K562 (cell line): ENCODE measurements at regions not wholly inside any gene's neighbourhood (a gene's known extent, or its start where the extent isn't known, plus 50 kb on each side); places are given as distances from the start of the nearest gene placed in this dataset.

Experiments
- ARID3A ChIP-seq: IDR thresholded peaks from 2 replicates; pipeline ENCODE4 v1.6.1; 2012; ENCODE audit warnings: low read depth, low read length, improper control_type of control experiment, borderline replicate concordance
- ATF4 ChIP-seq: fragments of 450-650 bp; formaldehyde crosslinking; IDR thresholded peaks from 2 replicates; pipeline ENCODE4 v1.4.0; 2022; ENCODE audit warnings: mild to moderate bottlenecking, moderate library complexity
- CREB3 ChIP-seq: fragments of 450-650 bp; conservative IDR thresholded peaks from 2 replicates; pipeline ENCODE4 v1.6.1; 2016; ENCODE audit warnings: missing genetic modification characterization, low read depth, mild to moderate bottlenecking, missing compliant biosample characterization, moderate library complexity
- CSDE1 ChIP-seq, 2 experiments: fragments of 450-650 bp; IDR thresholded peaks; 2 replicates each; pipeline ENCODE4 v1.6.1; 2016; ENCODE audit warnings: mild to moderate bottlenecking in 1 of 2
- ESRRA ChIP-seq: fragments of 450-650 bp; IDR thresholded peaks from 2 replicates; pipeline ENCODE4 v1.6.1; 2014; ENCODE audit warnings: low read depth, mild to moderate bottlenecking, moderate library complexity, borderline replicate concordance
- GATAD2A ChIP-seq: fragments of 450-650 bp; IDR thresholded peaks from 2 replicates; pipeline ENCODE4 v1.6.1; 2017
- MTA2 ChIP-seq: fragments of 450-650 bp; IDR thresholded peaks from 2 replicates; pipeline ENCODE4 v1.6.1; 2016; ENCODE audit warnings: low read depth
- NCOA1 ChIP-seq: fragments of 450-650 bp; IDR thresholded peaks from 2 replicates; pipeline ENCODE4 v1.6.1; 2016; ENCODE audit warnings: low read depth
- NEUROD1 ChIP-seq: fragments of 150-350 bp; IDR thresholded peaks from 2 replicates; pipeline ENCODE4 v1.6.1; 2014; ENCODE audit warnings: borderline replicate concordance, low read length, low read depth; ENCODE audit not compliant: partially characterized antibody
- OTX1 ChIP-seq: fragments of 450-650 bp; formaldehyde crosslinking; IDR thresholded peaks from 2 replicates; pipeline ENCODE4 v1.4.0; 2022; ENCODE audit warnings: mild to moderate bottlenecking
- PRDM10 ChIP-seq: fragments of 450-650 bp; IDR thresholded peaks from 2 replicates; pipeline ENCODE4 v1.6.1; 2018; ENCODE audit not compliant: partially characterized antibody
- RNF2 ChIP-seq: sonication (generic); IDR thresholded peaks from 2 replicates; pipeline ENCODE4 v1.6.1; 2016
- SIRT6 ChIP-seq: IDR thresholded peaks from one replicate; pipeline ENCODE4 v1.6.1; 2012; ENCODE audit warnings: low read depth, mild to moderate bottlenecking, control low read depth, inconsistent platforms, low read length, moderate library complexity
- SRSF7 ChIP-seq: fragments of 200-400 bp; formaldehyde crosslinking; optimal IDR thresholded peaks from 2 replicates; pipeline ENCODE3; 2017; ENCODE audit warnings: mild to moderate bottlenecking, low read depth, low read length
- TCF3 ChIP-seq: sonication (generic); formaldehyde crosslinking; IDR thresholded peaks from 2 replicates; pipeline ENCODE4 v1.4.0; 2020; ENCODE audit warnings: mild to moderate bottlenecking, missing genetic modification reagents
- TEAD4 ChIP-seq, 2 experiments: sonication (generic) in 1 of 2; formaldehyde crosslinking in 1 of 2; IDR thresholded peaks; 2 replicates each; pipeline versions ENCODE4 v1.6.1 to v1.8.0; 2012 to 2022; ENCODE audit warnings: borderline replicate concordance in 1 of 2, inconsistent platforms in 1 of 2, low read length in 1 of 2, mild to moderate bottlenecking in 1 of 2, missing genetic modification reagents in 1 of 2
- ZFP36 ChIP-seq: fragments of 150-350 bp; IDR thresholded peaks from 2 replicates; pipeline ENCODE4 v1.6.1; 2018; ENCODE audit warnings: low read length, low read depth; ENCODE audit not compliant: partially characterized antibody
- ZNF197 ChIP-seq: fragments of 200-800 bp; sonication (Bioruptor generic); IDR thresholded peaks from 2 replicates; pipeline ENCODE4 v1.6.1; 2016; ENCODE audit warnings: low read depth, missing genetic modification characterization, missing compliant biosample characterization
- ZNF717 ChIP-seq: fragments of 250-450 bp; sonication (Bioruptor Pico); IDR thresholded peaks from 2 replicates; pipeline ENCODE4 v1.5.0; 2021

GRCh38 chr18:987325-988186 lies 82.9 kb downstream of the ADCYAP1 start (continued):
- TF ChIP-seq OTX1 (CRISPR knock-in tag) (0 out of 2 replicates have a peak, but pooled peaks have one; percentile 16), GATAD2A (peak; percentile 18; the same call in 1 of the 2 replicates), TCF3 (CRISPR knock-in tag) (peak; percentile 91), ZNF197 (CRISPR knock-in tag) (peak; percentile 72; the same call in 1 of the 2 replicates), ZNF717 (CRISPR knock-in tag) (no peak), ESRRA (peak; percentile 95), ZFP36 (peak; percentile 28), CSDE1 (IDR thresholded peaks at IDR 0.05) (0 out of 4 replicates have a peak, but pooled peaks of 1 of the 2 experiments have one; percentile 17), PRDM10 (peak; percentile 62), RNF2 (peak; percentile 94), ATF4 (CRISPR knock-in tag) (0 out of 2 replicates have a peak, but pooled peaks have one; percentile 54), SRSF7 (no peak), MTA2 (peak; percentile 85), NCOA1 (peak; percentile 81), NEUROD1 (peak; percentile 52), ARID3A (peak; percentile 59; the same call in 1 of the 2 replicates), CREB3 (tag) (peak; percentile 71; the same call in 1 of the 2 replicates), SIRT6 (no peak), TEAD4 (IDR thresholded peaks at IDR 0.05; ENCODE audit: low read length) (peak; percentile 96), TEAD4 (CRISPR knock-in tag; IDR thresholded peaks at IDR 0.05; ENCODE audit: borderline replicate concordance) (no peak)
